K562 (cell line): ENCODE measurements at regions not wholly inside any gene's neighbourhood (a gene's known extent, or its start where the extent isn't known, plus 50 kb on each side); places are given as distances from the start of the nearest gene placed in this dataset.

Experiments
- ATAC-seq: fragments of 200-7000 bp; cut with Tn5 transposase; 3 replicates; pipeline ENCODE4 v1.9.1; 2020; ENCODE audit warnings: moderate library complexity
- BruUV-seq: library from RNA; stranded (reverse); fragments of 400-500 nt; replicated peaks from 2 replicates; lab custom pipeline; 2021; lab: Mats Ljungman, UMichigan
- CTCF ChIA-PET: fragments of 300-600 bp; formaldehyde crosslinking; extraction: SDS; loops from one replicate; lab custom pipeline; 2021; ENCODE audit warnings: low intra/inter-chr PET ratio; lab: Yijun Ruan, JAX
- POLR2A ChIA-PET: fragments of 300-600, 350-650 bp; sonication (Branson Sonifier 250); formaldehyde crosslinking; extraction: SDS; loops from one replicate; lab custom pipeline; 2021; ENCODE audit warnings: antibody characterized with exemption, inconsistent platforms; lab: Yijun Ruan, JAX
- DNase-seq, 4 experiments: peaks; one replicate each; pipeline versions ENCODE4 v3.0.0 to v3.0.0-alpha.2; 2011 to 2018; ENCODE audit warnings: low spot score in 3 of 4, mixed read lengths in 3 of 4; ENCODE audit errors: extremely low read depth in 1 of 4
- FAIRE-seq: peaks from 2 replicates; lab custom pipeline; 2011; peaks lifted over from hg19 to GRCh38; lab: Jason Lieb, UNC
- H2AFZ ChIP-seq: 2 replicates; pipeline ENCODE4 v1.6.0; 2011; ENCODE audit warnings: low read depth, low read length, control low read depth, inconsistent platforms
- H3K27ac ChIP-seq: fragments of 200-600 bp; 3 replicates; pipeline ENCODE4 v1.8.0; 2011; ENCODE audit warnings: low read depth, mild to moderate bottlenecking, control low read depth, inconsistent platforms, low read length, moderate library complexity, mixed read lengths; ENCODE audit errors: extremely low read depth
- H3K27me3 ChIP-seq, 2 experiments: fragments of 300-600 bp in 1 of 2; 2 replicates in 1 of 2; 3 replicates in 1 of 2; pipeline versions ENCODE4 v1.6.0 to v1.8.0; 2011; ENCODE audit warnings: inconsistent platforms in 2 of 2, low read length in 2 of 2, mild to moderate bottlenecking in 1 of 2, mixed read lengths in 1 of 2, moderate library complexity in 1 of 2; ENCODE audit not compliant: control insufficient read depth in 2 of 2, insufficient read depth in 2 of 2
- H3K36me3 ChIP-seq: fragments of 300-600 bp; 3 replicates; pipeline ENCODE4 v1.8.0; 2011; ENCODE audit warnings: mild to moderate bottlenecking, low read length, inconsistent platforms; ENCODE audit not compliant: control insufficient read depth, insufficient read depth
- H3K4me1 ChIP-seq, 2 experiments: fragments of 200-600 bp in 1 of 2; replicated peaks in 1 of 2; 2 replicates in 1 of 2; 3 replicates in 1 of 2; pipeline versions ENCODE4 v1.5.1 to v1.8.0; 2011; ENCODE audit warnings: inconsistent platforms in 2 of 2, low read length in 2 of 2, mild to moderate bottlenecking in 1 of 2, mixed read lengths in 1 of 2, moderate library complexity in 1 of 2; ENCODE audit not compliant: control insufficient read depth in 2 of 2, insufficient read depth in 2 of 2
- H3K4me2 ChIP-seq: 2 replicates; pipeline ENCODE4 v1.6.1; 2011; ENCODE audit warnings: low read length, control low read depth, inconsistent platforms, mixed read lengths; ENCODE audit not compliant: insufficient read depth
- H3K4me3 ChIP-seq: fragments of 200-600 bp; sonication (generic), shearing (Covaris generic); 2 replicates; pipeline ENCODE4 v1.5.1; 2016; ENCODE audit warnings: control low read depth, inconsistent platforms
- H3K79me2 ChIP-seq: fragments of 200-600 bp; 3 replicates; pipeline ENCODE4 v1.8.0; 2011; ENCODE audit warnings: low read length, inconsistent platforms; ENCODE audit not compliant: control insufficient read depth, insufficient read depth
- H3K9ac ChIP-seq, 2 experiments: 2 replicates each; pipeline versions ENCODE4 v1.6.0 to v1.6.1; 2011; ENCODE audit warnings: low read depth in 2 of 2, low read length in 2 of 2, control low read depth in 1 of 2, inconsistent platforms in 1 of 2, mild to moderate bottlenecking in 1 of 2, mixed read lengths in 1 of 2; ENCODE audit not compliant: insufficient read depth in 1 of 2
- H3K9me1 ChIP-seq: one replicate; pipeline ENCODE4 v1.6.0; 2011; ENCODE audit warnings: inconsistent platforms, mild to moderate bottlenecking, low read length, moderate library complexity; ENCODE audit not compliant: control insufficient read depth, insufficient read depth
- H3K9me3 ChIP-seq: replicated peaks from 2 replicates; pipeline ENCODE4 v1.5.1; 2011; ENCODE audit warnings: low read depth, low read length, inconsistent platforms; ENCODE audit not compliant: control insufficient read depth, insufficient read depth
- H4K20me1 ChIP-seq: replicated peaks from 2 replicates; pipeline ENCODE4 v1.6.1; 2011; ENCODE audit warnings: low read length, inconsistent platforms, mixed read lengths; ENCODE audit not compliant: control insufficient read depth, insufficient read depth
- CBX1 ChIP-seq: sonication (generic); IDR thresholded peaks from 2 replicates; pipeline ENCODE4 v1.6.1; 2016; ENCODE audit warnings: antibody characterized with exemption, low read depth, mild to moderate bottlenecking
- E4F1 ChIP-seq: fragments of 250-450 bp; sonication (Bioruptor Pico); IDR thresholded peaks from 2 replicates; pipeline ENCODE4 v1.5.0; 2021; ENCODE audit warnings: mild to moderate bottlenecking, borderline replicate concordance
- MAFF ChIP-seq: IDR thresholded peaks from 2 replicates; pipeline ENCODE4 v1.6.1; 2012; ENCODE audit warnings: low read length, improper control_type of control experiment
- NUFIP1 ChIP-seq: fragments of 450-650 bp; IDR thresholded peaks from 2 replicates; pipeline ENCODE4 v1.6.1; 2018; ENCODE audit not compliant: partially characterized antibody
- WGBS: fragments of 100-300 bp; shearing (Covaris generic); methylation state at CpG from one replicate; pipeline ENCODE4 v1.1.6; 2016; ENCODE audit warnings: low coverage, mixed read lengths; ENCODE audit not compliant: insufficient coverage; ENCODE audit errors: missing lambda C conversion rate; 5-methylcytosine and 5-hydroxymethylcytosine counted together
- in situ Hi-C: fragments of 300-500 bp; cut with MboI; formaldehyde crosslinking; loops from 4 replicates; pipeline ENCODE4 v1.15.0; 2018; ENCODE audit warnings: inconsistent platforms, mixed read lengths
- intact Hi-C: fragments of 100-400 bp; cut with micrococcal nuclease; formaldehyde crosslinking; loops from 2 replicates; pipeline ENCODE4 v1.14.2; 2022

GRCh38 chr5:4580772-4581171, 559.4 kb upstream of the ADAMTS16 start (continued):
- no peak for TF ChIP-seq E4F1 (CRISPR knock-in tag)

- Histone ChIP-seq H3K4me1 (no peaks in the 10 kb centered on the region), H3K4me2 (no peak overlapping the region), H3K79me2 (no peaks in the 10 kb centered on the region), H3K9me3 (peaks cover 2% of the 10 kb centered on the region; the same call in 1 of the 2 replicates), H4K20me1 (no peaks in the 10 kb centered on the region), H3K27ac (no peak overlapping the region), H3K36me3 (no peaks in the 10 kb centered on the region), H3K4me3 (no peak overlapping the region), H3K9ac (no peak overlapping the region), H3K9me1 (no peaks in the 10 kb centered on the region), H2AFZ (no peak overlapping the region), H3K27me3 (no peaks in the 10 kb centered on the region)
- 0% methylated on average over 16 of the region's 16 CpGs for WGBS
- ChIA-PET CTCF (no interaction called here), POLR2A (no interaction called here)
- intact Hi-C loops: no loop called here
- ATAC-seq: no peak
- DNase-seq: no peak
- no peak for TF ChIP-seq CBX1
- no peak for TF ChIP-seq NUFIP1
- no peak for TF ChIP-seq MAFF
- FAIRE-seq: no peak
- BruUV-seq: no TSS peak
- in situ Hi-C loops: no loop called here
Observed at GRCh38 chr5:4581289-4581688, 558.8 kb upstream of the ADAMTS16 start.
